MM.1S (cell line): ENCODE measurements at regions not wholly inside any gene's neighbourhood (a gene's known extent, or its start where the extent isn't known, plus 50 kb on each side); places are given as distances from the start of the nearest gene placed in this dataset.

Source experiments
- EZH2 ChIP-seq: fragments of 300-600 bp; sonication (generic); optimal IDR thresholded peaks from 2 replicates; pipeline ENCODE3; 2017; ENCODE audit warnings: low read depth, mild to moderate bottlenecking, antibody characterized with exemption, low read length, mixed read lengths
- EZH2phosphoT487 ChIP-seq: fragments of 300-600 bp; sonication (generic); IDR thresholded peaks from 2 replicates; pipeline ENCODE4 v1.6.1; 2018; ENCODE audit warnings: antibody characterized with exemption, low read length
- TF ChIP-seq, protein P1 (sequence below): fragments of 300-600 bp; sonication (generic); IDR thresholded peaks from 2 replicates; pipeline ENCODE4 v1.5.1; 2016; ENCODE audit warnings: antibody characterized with exemption, low read length, mixed read lengths

DNA sequence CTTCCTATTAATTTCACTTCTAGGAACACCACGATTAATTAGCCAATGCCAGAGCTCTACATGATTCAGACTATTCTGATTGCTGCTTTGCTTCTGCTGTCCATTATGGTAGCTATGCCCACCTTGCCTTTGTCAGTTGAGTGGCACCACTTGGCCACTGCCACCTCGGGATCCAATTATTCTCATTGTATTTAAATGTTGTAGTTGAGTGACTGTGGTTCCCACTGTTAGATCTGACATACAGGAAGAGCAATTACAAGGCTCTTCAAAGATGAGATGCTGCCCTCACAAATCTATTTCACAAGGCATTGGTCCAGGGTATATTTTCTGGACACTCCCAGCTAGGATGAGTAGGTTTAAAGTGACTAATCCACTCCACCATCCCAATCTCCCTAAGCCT is 864.5 kb upstream of the EDIL3 start:
- TF ChIP-seq, protein P1, sequence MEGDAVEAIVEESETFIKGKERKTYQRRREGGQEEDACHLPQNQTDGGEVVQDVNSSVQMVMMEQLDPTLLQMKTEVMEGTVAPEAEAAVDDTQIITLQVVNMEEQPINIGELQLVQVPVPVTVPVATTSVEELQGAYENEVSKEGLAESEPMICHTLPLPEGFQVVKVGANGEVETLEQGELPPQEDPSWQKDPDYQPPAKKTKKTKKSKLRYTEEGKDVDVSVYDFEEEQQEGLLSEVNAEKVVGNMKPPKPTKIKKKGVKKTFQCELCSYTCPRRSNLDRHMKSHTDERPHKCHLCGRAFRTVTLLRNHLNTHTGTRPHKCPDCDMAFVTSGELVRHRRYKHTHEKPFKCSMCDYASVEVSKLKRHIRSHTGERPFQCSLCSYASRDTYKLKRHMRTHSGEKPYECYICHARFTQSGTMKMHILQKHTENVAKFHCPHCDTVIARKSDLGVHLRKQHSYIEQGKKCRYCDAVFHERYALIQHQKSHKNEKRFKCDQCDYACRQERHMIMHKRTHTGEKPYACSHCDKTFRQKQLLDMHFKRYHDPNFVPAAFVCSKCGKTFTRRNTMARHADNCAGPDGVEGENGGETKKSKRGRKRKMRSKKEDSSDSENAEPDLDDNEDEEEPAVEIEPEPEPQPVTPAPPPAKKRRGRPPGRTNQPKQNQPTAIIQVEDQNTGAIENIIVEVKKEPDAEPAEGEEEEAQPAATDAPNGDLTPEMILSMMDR, result no peak
- TF ChIP-seq EZH2 (no peak), EZH2phosphoT487 (no peak)
